ENCODE measurements at regions not wholly inside any gene's neighbourhood (a gene's known extent, or its start where the extent isn't known, plus 50 kb on each side); places are given as distances from the start of the nearest gene placed in this dataset.
"Not testable (repeated sequence)": the region's sequence is repeated elsewhere in the genome, so short reads cannot be mapped to it uniquely, and the experiment has no call there.

DNA sequence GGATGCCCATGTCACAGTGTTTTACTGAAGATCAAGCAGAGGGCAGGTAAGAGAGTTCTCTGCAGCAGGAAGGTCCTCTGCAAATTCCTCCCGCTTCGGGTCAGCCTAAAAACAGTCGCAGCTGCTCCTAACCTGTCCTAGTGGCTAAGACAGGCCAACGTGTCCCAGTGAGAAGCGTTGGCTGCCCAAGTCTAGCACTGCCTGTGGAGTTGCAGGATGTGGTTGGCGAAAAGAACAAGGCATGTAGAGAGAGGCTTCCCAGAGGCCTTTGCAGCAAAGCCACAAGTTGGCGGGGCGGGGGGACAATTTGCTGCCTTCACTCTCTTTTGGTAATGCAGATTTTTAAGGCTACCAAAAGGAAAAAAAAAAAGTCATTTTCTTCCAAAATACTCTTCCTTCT lies 340.1 kb downstream of the BCL11B start:
- TF ChIP-seq ZFX (IDR thresholded peaks at IDR 0.05): no peak
- TF ChIP-seq CTCF (conservative IDR thresholded peaks at IDR 0.05): no peak

GRCh38 chr14:98932431-98933325 lies 339.3 kb downstream of the BCL11B start:
- no peak for TF ChIP-seq ZFX (IDR thresholded peaks at IDR 0.05)
- TF ChIP-seq CTCF (conservative IDR thresholded peaks at IDR 0.05): no peak
- no peak overlapping the region for H3K27ac ChIP-seq

More for the DNA sequence above, 340.1 kb downstream of the BCL11B start:
- H3K27ac ChIP-seq: no peak overlapping the region

- H3K27ac ChIP-seq: not testable (repeated sequence)
These were observed 337.4 kb downstream of the BCL11B start for GRCh38 chr14:98934569-98934968.

- no peak for TF ChIP-seq ZFX (IDR thresholded peaks at IDR 0.05)
- no peak for TF ChIP-seq CTCF (conservative IDR thresholded peaks at IDR 0.05)
- no peak overlapping the region for H3K27ac ChIP-seq
These were observed 336.1 kb downstream of the BCL11B start for GRCh38 chr14:98935921-98936320.

GRCh38 chr14:98937021-98937420 lies 335.0 kb downstream of the BCL11B start:
- no peak overlapping the region for H3K27ac ChIP-seq
- no peak for TF ChIP-seq CTCF (conservative IDR thresholded peaks at IDR 0.05)
- no peak for TF ChIP-seq ZFX (IDR thresholded peaks at IDR 0.05)

GRCh38 chr14:98937712-98938505 lies 334.1 kb downstream of the BCL11B start:
- H3K27ac ChIP-seq: no peak overlapping the region
- TF ChIP-seq CTCF (conservative IDR thresholded peaks at IDR 0.05) (no peak), ZFX (IDR thresholded peaks at IDR 0.05) (no peak)

DNA sequence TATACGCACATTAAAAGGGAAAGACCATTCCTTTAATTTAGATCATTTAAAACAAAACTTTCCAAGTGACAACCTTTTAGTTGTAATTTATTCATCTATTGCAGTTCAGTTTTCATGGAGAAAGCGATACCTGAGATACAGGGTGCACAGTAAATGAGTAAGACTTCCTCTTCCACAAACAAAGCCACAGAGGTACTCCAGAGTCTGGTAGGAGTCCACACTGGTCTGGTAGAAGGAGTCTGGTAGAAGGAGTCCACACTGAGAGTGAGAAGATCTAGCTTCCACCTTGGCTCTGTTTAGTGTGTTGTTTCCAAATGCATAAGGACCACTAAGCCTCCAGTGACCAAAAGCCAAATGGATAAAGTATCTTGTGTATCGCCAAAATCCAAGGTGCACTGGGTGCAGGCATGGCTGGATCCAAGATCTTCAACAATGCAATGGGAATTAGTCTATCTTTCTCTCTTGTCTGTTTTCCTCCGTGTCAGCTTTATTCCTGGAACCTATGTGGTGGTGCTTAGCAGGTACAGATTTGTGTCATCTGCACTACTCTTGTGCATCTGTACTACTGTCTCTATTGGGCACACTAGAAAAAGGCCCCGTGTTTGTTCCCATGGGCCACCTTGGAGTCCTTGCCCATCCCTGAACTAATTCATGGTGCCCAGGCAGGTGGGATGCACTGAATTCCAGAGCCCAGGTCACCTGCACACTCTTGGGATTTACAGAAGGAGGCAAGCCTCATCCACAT lies 331.1 kb downstream of the BCL11B start:
- H3K27ac ChIP-seq: no peak overlapping the region
- TF ChIP-seq ZFX (IDR thresholded peaks at IDR 0.05) (no peak), CTCF (conservative IDR thresholded peaks at IDR 0.05) (no peak)
